GM12878 (cell line): ENCODE measurements at regions not wholly inside any gene's neighbourhood (a gene's known extent, or its start where the extent isn't known, plus 50 kb on each side); places are given as distances from the start of the nearest gene placed in this dataset.

Experiments
- ATAC-seq: fragments of 200-7000 bp; cut with Tn5 transposase; 3 replicates; pipeline ENCODE4 v1.9.1; 2020; ENCODE audit warnings: mild to moderate bottlenecking, moderate library complexity
- BruUV-seq: library from RNA; stranded (reverse); fragments of 400-500 nt; replicated peaks from 2 replicates; lab custom pipeline; 2021; lab: Mats Ljungman, UMichigan
- CTCF ChIA-PET: fragments of 300-600 bp; sonication (Branson Sonifier 250); formaldehyde crosslinking; extraction: SDS; loops from one replicate; lab custom pipeline; 2021; ENCODE audit warnings: inconsistent platforms; lab: Yijun Ruan, JAX
- POLR2A ChIA-PET: fragments of 350-600 bp; formaldehyde crosslinking; extraction: SDS; loops from one replicate; lab custom pipeline; 2021; ENCODE audit warnings: inconsistent platforms; lab: Charles Lee
- RAD21 ChIA-PET: fragments of 300-600 bp; sonication (Branson Sonifier 250); formaldehyde crosslinking; loops from one replicate; lab custom pipeline; 2023; ENCODE audit warnings: antibody characterized with exemption; ENCODE audit not compliant: unreplicated experiment; lab: Charles Lee
- SMC1A ChIA-PET: fragments of 300-600 bp; sonication (Branson Sonifier 250); formaldehyde crosslinking; loops from one replicate; lab custom pipeline; 2023; ENCODE audit not compliant: unreplicated experiment, uncharacterized antibody; lab: Charles Lee
- DNase-seq: peaks from one replicate; pipeline ENCODE4 v3.0.0-alpha.2; 2011; ENCODE audit warnings: low read depth, low spot score
- FAIRE-seq: peaks from 3 replicates; lab custom pipeline; 2011; peaks lifted over from hg19 to GRCh38; lab: Jason Lieb, UNC
- H2AFZ ChIP-seq: 2 replicates; pipeline ENCODE4 v1.6.0; 2011; ENCODE audit warnings: low read depth, low read length, control low read depth; ENCODE audit not compliant: control insufficient read depth
- H3K27ac ChIP-seq: 2 replicates; pipeline ENCODE4 v1.5.1; 2011; ENCODE audit warnings: control low read depth; ENCODE audit not compliant: control insufficient read depth, insufficient read depth
- H3K27me3 ChIP-seq, 2 experiments: replicated peaks in 1 of 2; 2 replicates each; pipeline versions ENCODE4 v1.6.0 to v1.6.1; 2011; ENCODE audit warnings: low read length in 1 of 2; ENCODE audit not compliant: control insufficient read depth in 2 of 2, insufficient read depth in 2 of 2
- H3K36me3 ChIP-seq, 2 experiments: 2 replicates each; pipeline ENCODE4 v1.5.1; 2011; ENCODE audit warnings: low read length in 1 of 2; ENCODE audit not compliant: control insufficient read depth in 2 of 2, insufficient read depth in 2 of 2
- H3K4me1 ChIP-seq: 2 replicates; pipeline ENCODE4 v1.6.1; 2011; ENCODE audit warnings: mild to moderate bottlenecking, low read length, moderate library complexity, mixed read lengths; ENCODE audit not compliant: control insufficient read depth, insufficient read depth
- H3K4me2 ChIP-seq: 2 replicates; pipeline ENCODE4 v1.6.0; 2011; ENCODE audit warnings: control low read depth; ENCODE audit not compliant: control insufficient read depth, insufficient read depth
- H3K4me3 ChIP-seq: fragments of 200-600 bp; sonication (generic); 2 replicates; pipeline ENCODE4 v1.5.1; 2016
- H3K79me2 ChIP-seq: 2 replicates; pipeline ENCODE4 v1.6.0; 2011; ENCODE audit warnings: low read length; ENCODE audit not compliant: control insufficient read depth, insufficient read depth
- H3K9ac ChIP-seq: 2 replicates; pipeline ENCODE4 v1.8.0; 2011; ENCODE audit warnings: low read length, control low read depth, mixed read lengths; ENCODE audit not compliant: control insufficient read depth, insufficient read depth
- H3K9me3 ChIP-seq: replicated peaks from 3 replicates; pipeline ENCODE4 v1.5.1; 2011; ENCODE audit warnings: mild to moderate bottlenecking, low read length; ENCODE audit not compliant: control insufficient read depth, insufficient read depth
- H4K20me1 ChIP-seq: 2 replicates; pipeline ENCODE4 v1.6.0; 2011; ENCODE audit not compliant: control insufficient read depth, insufficient read depth
- CBX5 ChIP-seq: sonication (generic); IDR thresholded peaks from 2 replicates; pipeline ENCODE4 v1.6.1; 2016; ENCODE audit warnings: low read depth, moderate library complexity, mild to moderate bottlenecking, inconsistent platforms
- CREM ChIP-seq: IDR thresholded peaks from 2 replicates; pipeline ENCODE4 v1.6.1; 2014; ENCODE audit warnings: antibody characterized with exemption, low read depth
- FOS ChIP-seq: IDR thresholded peaks from 3 replicates; pipeline ENCODE4 v1.6.1; 2011; ENCODE audit warnings: borderline replicate concordance; ENCODE audit not compliant: insufficient read length; ENCODE audit errors: extremely low read depth
- SMARCA5 ChIP-seq: fragments of 450-650 bp; IDR thresholded peaks from 2 replicates; pipeline ENCODE4 v1.6.1; 2017; ENCODE audit warnings: mild to moderate bottlenecking
- YBX1 ChIP-seq: fragments of 450-650 bp; IDR thresholded peaks from 2 replicates; pipeline ENCODE4 v1.6.1; 2016; ENCODE audit warnings: antibody characterized with exemption
- ZSCAN29 ChIP-seq: fragments of 450-650 bp; IDR thresholded peaks from 2 replicates; pipeline ENCODE4 v1.6.1; 2017; ENCODE audit warnings: mild to moderate bottlenecking, moderate library complexity
- ZZZ3 ChIP-seq: IDR thresholded peaks from 2 replicates; pipeline ENCODE4 v1.6.1; 2011; ENCODE audit warnings: low read depth; ENCODE audit not compliant: control insufficient read depth, insufficient read length
- WGBS: methylation state at CpG from one replicate; pipeline ENCODE4 v1.1.6; 2016; ENCODE audit warnings: low lambda C conversion rate; ENCODE audit not compliant: insufficient replicate concordance, insufficient coverage; ENCODE audit errors: missing lambda C conversion rate; 5-methylcytosine and 5-hydroxymethylcytosine counted together
- in situ Hi-C: fragments of 300-500 bp; cut with MboI; formaldehyde crosslinking; loops from 9 replicates; pipeline ENCODE4 v1.14.3; 2018; ENCODE audit warnings: mixed read lengths
- intact Hi-C: fragments of 100-400 bp; cut with micrococcal nuclease; formaldehyde crosslinking; loops from one replicate; pipeline ENCODE4 v1.14.2; 2022; ENCODE audit not compliant: unreplicated experiment
- TF ChIP-seq, protein P1 (sequence below): IDR thresholded peaks from 2 replicates; pipeline ENCODE4 v1.6.1; 2012; ENCODE audit warnings: low read depth, low read length, improper control_type of control experiment

GRCh38 chr1:118297521-118297920 is 112.5 kb upstream of the SPAG17 start:
- RAD21 ChIA-PET, result no interaction called here
- Histone ChIP-seq H3K79me2 (no peaks in the 10 kb centered on the region), H3K9me3 (no peaks in the 10 kb centered on the region), H2AFZ (no peak overlapping the region), H4K20me1 (no peaks in the 10 kb centered on the region), H3K4me1 (no peaks in the 10 kb centered on the region), H3K4me3 (no peak overlapping the region), H3K27ac (no peak overlapping the region), H3K27me3 (no peaks in the 10 kb centered on the region), H3K9ac (no peak overlapping the region), H3K4me2 (no peak overlapping the region), H3K36me3 (no peaks in the 10 kb centered on the region)
- in situ Hi-C loops, result no loop called here
- CTCF ChIA-PET, result no interaction called here
- FAIRE-seq, result no peak
- intact Hi-C loops, result no loop called here
- POLR2A ChIA-PET, result no interaction called here
- SMC1A ChIA-PET, result no interaction called here
- BruUV-seq, result no TSS peak
- DNase-seq, result no peak
- TF ChIP-seq ZSCAN29 (no peak), SMARCA5 (no peak), CBX5 (no peak), FOS (no peak)
- TF ChIP-seq, protein P1, sequence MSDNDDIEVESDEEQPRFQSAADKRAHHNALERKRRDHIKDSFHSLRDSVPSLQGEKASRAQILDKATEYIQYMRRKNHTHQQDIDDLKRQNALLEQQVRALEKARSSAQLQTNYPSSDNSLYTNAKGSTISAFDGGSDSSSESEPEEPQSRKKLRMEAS, result no peak
- no peak for ATAC-seq

DNA sequence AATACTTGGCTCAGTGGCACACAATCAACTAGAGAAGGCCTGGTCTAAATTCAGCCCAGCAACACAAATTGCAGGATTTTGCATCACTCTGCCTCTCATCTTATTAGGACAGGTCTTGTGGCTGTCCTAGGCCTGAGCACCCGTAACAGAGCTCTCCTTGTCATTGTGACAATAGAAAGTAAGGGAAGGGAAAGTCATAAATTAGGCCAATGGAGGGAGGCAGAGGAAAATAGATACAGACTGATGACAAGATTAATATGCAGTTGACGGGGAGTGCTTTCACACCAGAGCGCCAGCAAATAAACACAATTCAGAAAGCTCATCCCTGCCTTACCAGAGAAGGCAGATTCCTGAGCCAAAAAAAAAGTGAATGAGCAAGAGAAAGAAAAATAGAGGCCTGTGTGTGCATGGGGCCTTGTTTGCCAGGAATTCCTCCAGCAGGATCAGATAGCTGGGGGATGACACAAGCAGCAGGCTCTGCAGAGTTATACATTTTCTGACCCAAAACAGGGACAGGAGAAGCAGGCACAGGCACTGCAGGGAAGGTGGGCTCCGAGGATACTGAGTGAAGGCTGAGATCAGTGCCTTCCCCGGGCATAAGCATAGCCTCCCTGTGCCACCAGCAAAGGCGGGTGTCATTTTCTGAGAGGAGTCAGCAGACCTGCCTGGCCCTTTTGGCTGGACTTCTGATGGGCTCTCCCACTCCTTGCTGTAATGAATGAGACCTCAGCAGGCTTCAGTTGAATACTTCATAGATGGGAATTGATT is 110.0 kb upstream of the SPAG17 start:
- Histone ChIP-seq H3K9me3 (no peaks in the 10 kb centered on the region), H3K27ac (no peak overlapping the region), H3K36me3 (no peaks in the 10 kb centered on the region), H3K27me3 (no peaks in the 10 kb centered on the region), H3K9ac (no peak overlapping the region), H3K4me1 (no peaks in the 10 kb centered on the region), H3K4me2 (no peak overlapping the region), H3K79me2 (no peaks in the 10 kb centered on the region), H3K4me3 (no peak overlapping the region), H4K20me1 (no peaks in the 10 kb centered on the region), H2AFZ (no peak overlapping the region)
- RAD21 ChIA-PET, result no interaction called here
- no peak for DNase-seq
- SMC1A ChIA-PET, result no interaction called here
- ATAC-seq, result no peak
- POLR2A ChIA-PET, result no interaction called here
- intact Hi-C loops, result no loop called here
- in situ Hi-C loops, result no loop called here
- WGBS, result 43% methylated on average over 6 of the region's 6 CpGs
- CTCF ChIA-PET, result no interaction called here
- no TSS peak for BruUV-seq
- no peak for TF ChIP-seq YBX1
- no peak for TF ChIP-seq ZZZ3
- no peak for TF ChIP-seq CREM
- no peak for FAIRE-seq
